GM19324 (cell line): ENCODE measurements at regions not wholly inside any gene's neighbourhood (a gene's known extent, or its start where the extent isn't known, plus 50 kb on each side); places are given as distances from the start of the nearest gene placed in this dataset.

ENCODE experiments used
- ATAC-seq: cut with Tn5 transposase; IDR thresholded peaks from one replicate; pipeline ENCODE4 v1.9.1; 2021; ENCODE audit warnings: mild to moderate bottlenecking, moderate library complexity; ENCODE audit not compliant: unreplicated experiment, low FRiP score

DNA sequence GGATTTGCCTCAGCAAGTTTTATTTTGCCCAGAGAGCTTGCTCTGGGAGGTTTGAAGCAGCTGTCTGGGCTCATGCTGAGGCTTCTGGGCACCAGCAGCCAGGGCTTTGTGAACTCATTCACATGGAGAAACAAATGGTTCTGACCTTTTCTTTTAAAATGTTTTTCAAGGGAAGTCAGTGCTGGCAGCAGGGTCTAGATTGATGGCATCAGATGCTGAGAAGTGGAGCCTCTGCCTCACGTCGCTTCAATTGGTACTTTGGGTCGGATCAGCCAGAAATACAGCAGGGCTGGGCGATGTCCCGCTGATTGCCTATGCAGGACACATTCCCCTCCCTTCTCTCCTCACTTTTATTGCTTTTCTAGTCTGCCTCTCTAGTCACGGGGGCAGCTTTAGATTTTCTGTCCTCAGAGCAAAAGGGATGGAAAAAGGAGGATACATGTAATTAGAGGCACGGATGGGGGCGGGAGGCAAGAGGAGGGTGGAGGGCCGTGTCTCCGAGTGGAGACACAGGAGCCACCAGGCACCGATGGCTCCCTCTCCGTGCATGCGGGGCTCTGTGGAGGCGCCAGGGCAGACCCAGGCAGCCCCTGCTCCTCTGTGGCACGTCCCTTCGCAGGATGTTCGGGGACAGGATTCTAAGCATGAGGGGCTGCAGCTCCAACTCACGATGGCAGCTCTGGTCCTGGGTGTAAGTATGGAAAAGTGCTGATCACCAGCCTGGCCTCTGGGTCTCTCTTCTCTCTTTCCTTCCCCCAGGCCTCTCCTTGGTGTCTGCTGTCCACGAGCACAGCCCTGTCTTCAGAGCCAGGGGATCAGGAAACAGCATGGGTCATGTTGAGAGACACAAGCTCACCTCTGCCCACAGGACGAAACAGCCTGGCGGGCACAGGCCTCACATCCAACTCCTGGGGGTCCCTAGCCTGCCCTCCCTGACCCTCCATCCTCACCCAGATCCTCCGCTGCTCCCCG, 116.1 kb downstream of the FAM43A start:
- ATAC-seq: no peak

DNA sequence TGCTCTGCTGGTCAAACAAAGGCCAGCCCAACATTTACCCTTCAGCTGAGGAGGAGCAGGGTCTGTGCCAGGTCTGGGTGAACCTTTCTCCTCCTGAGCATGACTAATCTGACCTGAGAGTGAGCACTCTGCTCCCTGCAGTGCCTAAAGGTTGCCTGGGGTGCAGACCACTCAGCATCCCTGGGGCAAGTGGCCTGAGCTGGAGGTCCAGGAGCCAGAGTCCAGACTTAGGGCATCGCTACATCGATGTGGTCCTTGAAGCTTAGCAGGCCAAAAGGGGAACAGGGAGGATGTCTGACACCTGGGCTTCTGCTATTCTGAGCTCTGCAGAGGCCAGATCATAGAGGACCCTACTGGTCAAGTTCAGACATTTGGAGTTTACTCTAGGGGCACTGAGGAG, 119.1 kb downstream of the FAM43A start:
- ATAC-seq: no peak

GRCh38 chr3:194805546-194805945, 119.9 kb downstream of the FAM43A start:
- ATAC-seq: no peak

DNA sequence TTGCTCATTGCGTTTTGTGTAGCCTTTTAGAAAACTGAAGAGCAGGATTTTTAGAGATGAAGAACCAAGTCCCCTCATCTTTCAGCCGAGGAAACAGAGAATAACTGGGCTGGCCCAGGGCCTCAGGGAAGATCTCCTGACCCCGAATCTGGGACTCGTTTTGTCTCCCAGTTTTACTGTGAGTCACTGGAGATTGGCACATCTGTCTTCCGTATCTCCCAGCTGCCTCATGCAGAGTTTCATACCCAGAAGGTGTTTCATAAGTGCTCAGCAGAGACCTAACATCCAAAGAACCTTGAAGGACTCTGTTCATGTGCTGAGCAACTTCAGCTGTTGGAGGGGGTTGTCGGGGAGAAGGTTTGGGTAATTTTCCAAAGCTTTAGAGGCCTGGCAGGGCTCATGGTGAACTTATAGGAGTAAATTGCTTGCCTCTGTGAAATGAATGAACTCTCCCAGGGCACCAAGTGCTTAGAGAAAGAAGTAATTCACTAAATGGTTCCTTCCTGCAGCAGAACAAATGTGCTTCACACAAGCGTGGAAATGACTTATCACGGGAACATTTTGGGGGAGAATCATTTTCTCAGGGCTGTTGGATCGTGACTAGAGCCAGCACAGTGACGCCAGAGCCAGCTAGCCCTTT, 121.4 kb downstream of the FAM43A start:
- ATAC-seq: no peak

DNA sequence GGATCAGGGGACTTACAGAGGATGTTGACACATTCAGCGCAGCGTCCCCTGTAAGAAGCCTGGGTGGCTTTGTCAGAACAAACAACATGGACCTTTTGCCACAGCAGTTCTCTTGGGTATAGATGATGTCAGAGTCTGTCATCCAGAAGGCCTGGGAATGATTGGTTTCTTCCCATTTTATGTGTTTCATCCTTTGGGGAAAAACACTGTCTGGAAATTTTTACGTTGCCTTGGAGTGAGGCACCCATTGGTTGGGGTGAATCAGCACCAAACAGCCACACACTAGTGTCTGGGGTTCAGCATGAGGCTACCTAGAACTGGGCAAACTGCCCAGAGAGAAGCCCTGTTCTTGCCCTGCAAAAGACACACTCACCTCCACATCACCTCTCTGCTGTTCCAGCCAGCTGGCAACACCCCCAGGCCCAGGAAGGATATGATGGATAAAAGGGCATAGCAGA, 123.0 kb downstream of the FAM43A start:
- no peak for ATAC-seq

- no peak for ATAC-seq
Measured at GRCh38 chr3:194809382-194809781, 123.7 kb downstream of the FAM43A start.

DNA sequence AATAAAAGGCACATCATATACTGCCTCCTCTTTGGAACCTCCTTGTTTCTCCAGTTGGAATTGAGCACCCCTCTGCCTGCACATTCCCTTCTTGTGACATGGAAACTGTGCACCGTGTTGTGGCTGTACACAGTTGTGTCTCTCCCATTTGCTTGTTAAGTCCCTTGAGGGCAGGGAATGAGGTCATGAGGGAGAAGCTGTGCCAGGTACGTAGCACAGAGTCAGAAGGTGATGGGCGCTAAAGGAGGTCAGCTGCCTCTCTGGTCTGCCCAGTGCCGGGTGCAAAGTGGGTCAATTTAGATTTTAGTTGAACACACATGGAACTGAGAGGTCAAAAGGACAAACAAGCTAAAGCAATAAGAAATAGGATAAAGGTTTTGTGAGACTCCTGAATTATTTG, 124.4 kb downstream of the FAM43A start:
- ATAC-seq: no peak

- no peak for ATAC-seq
Measured at GRCh38 chr3:194811118-194811517, 125.4 kb downstream of the FAM43A start.

GRCh38 chr3:194812176-194812575, 126.5 kb downstream of the FAM43A start:
- no peak for ATAC-seq

DNA sequence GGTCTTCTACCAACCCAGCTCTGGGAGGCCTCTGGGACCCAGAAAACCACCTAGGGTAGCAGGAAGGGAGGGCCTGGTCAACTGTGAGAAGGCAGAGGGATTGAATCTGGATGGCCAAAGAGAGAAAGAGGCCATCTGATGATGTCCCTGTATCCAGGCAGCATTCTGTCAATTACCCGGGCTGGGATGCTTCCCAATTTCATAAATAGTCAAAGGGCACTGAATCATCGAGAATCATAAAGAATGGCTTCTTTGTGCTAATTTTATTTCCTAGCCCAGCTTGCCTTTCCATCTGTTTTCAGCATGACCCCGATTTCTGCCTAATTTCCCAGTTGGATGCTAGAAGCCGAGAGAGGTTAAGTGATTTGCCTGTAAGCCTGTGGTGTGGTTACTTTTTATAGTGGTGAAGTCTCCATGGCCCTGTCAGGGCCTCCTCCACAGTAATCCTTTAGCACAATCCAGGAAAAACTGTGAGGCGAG, 129.2 kb downstream of the FAM43A start:
- no peak for ATAC-seq

GRCh38 chr3:194816748-194817591, 131.3 kb downstream of the FAM43A start:
- ATAC-seq: no peak

- no peak for ATAC-seq
Measured at GRCh38 chr3:194817592-194817930, 131.9 kb downstream of the FAM43A start.

- no peak for ATAC-seq
Measured at GRCh38 chr3:194817936-194818335, 132.3 kb downstream of the FAM43A start.

DNA sequence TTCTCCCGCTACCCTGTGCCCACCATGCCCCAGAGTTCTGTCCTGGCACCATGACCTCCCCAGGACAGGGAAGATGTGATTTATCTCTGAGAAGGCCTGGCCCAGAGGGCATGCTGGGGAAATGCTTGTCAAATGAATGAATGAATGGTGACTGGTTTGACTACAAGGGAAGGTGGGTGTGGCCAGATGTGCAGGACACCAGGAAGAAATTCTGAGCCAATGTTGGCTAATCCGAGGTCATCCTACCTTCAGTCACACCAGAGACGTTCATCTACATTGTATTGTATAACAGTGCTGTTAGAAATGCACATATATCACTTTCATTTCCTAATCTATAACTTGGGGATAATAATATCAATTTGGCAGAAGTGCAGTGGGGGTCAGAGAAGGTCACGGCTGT, 138.4 kb downstream of the FAM43A start:
- ATAC-seq: no peak

- ATAC-seq: no peak
Measured at GRCh38 chr3:194824701-194825111, 139.0 kb downstream of the FAM43A start.

DNA sequence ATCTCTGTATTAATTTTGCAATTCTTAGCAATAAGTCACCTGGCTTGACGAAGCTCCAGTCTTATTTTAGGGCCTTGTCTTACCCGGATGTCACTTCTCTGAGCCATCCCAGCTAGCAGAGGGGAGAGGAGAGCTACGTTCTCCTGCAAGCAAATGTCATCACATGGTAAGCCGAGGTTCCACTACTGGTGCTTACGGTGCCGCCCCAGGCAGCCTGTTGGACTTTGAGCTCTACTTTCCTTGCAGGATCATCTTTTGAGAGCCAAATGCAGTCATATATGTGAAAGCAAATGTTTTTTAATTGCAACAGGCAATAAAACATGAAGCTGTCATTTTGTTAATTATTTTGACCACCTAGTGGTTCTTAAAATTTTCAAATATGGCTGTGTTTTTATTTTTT, 140.9 kb downstream of the FAM43A start:
- ATAC-seq: no peak

GRCh38 chr3:194827486-194827885, 141.8 kb downstream of the FAM43A start:
- ATAC-seq: no peak

DNA sequence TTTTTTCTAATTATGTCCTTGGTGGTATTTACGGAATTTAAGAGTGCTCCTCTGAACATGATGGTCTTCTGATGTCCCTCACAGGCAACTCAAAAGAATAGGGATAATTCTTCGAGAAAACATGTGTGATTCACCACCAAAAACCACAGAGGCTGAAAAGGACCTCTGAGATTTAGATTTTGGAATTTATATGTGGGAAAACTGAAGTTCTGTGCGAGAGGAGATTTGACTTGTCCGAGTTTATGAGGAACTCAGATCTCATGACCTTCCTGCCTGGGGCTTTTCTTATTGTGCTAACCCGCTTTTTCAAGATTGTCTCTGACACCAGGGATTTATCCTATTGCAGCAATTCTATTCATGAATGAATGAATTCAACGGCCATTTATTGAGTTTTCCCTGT, 142.4 kb downstream of the FAM43A start:
- no peak for ATAC-seq

- no peak for ATAC-seq
Measured at GRCh38 chr3:194828926-194829325, 143.2 kb downstream of the FAM43A start.

- ATAC-seq: no peak
Measured at GRCh38 chr3:194830401-194830800, 144.7 kb downstream of the FAM43A start.

DNA sequence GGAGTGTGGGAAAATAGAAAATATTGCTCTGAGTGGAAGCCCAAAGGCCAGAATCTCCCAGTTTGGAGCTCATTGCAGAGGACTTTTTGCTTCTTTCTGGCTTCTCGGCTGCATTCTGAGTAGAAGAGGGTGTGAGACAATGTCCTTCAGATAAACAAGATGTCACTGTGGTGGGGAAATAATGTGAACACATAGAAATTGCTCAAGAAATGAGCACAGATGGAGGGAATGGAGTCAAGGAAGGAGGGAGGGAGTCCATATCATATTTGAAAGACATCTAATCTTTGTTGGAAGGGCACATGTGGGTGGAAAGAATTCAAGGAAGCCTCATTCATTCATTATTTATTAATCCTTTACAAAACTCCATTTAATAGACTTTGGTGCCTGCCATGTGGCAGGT, 145.3 kb downstream of the FAM43A start:
- ATAC-seq: no peak
